Activated naive CD4-positive, alpha-beta T cell treated with anti-CD3 and anti-CD28 coated beads, Interleukin-2, amount 50 U/mL, for 24 hours (primary cell): ENCODE measurements at regions not wholly inside any gene's neighbourhood (a gene's known extent, or its start where the extent isn't known, plus 50 kb on each side); places are given as distances from the start of the nearest gene placed in this dataset.
"Not testable (repeated sequence)": the region's sequence is repeated elsewhere in the genome, so short reads cannot be mapped to it uniquely, and the experiment has no call there.

Experiments
- H3K27ac Mint-ChIP-seq: one replicate; pipeline ENCODE4 v1.8.0; 2021; ENCODE audit warnings: mild to moderate bottlenecking, mixed read lengths
- H3K27me3 Mint-ChIP-seq: one replicate; pipeline ENCODE4 v1.8.0; 2021; ENCODE audit warnings: mixed read lengths
- H3K36me3 Mint-ChIP-seq: one replicate; pipeline ENCODE4 v1.8.0; 2021; ENCODE audit warnings: mixed read lengths
- H3K4me1 Mint-ChIP-seq: one replicate; pipeline ENCODE4 v1.8.0; 2021; ENCODE audit warnings: mixed read lengths
- H3K4me3 Mint-ChIP-seq: one replicate; pipeline ENCODE4 v1.8.0; 2021; ENCODE audit warnings: mild to moderate bottlenecking, mixed read lengths
- H3K9me3 Mint-ChIP-seq: one replicate; pipeline ENCODE4 v1.8.0; 2021; ENCODE audit warnings: mixed read lengths

GRCh38 chr13:84812078-84812477 lies 929.8 kb upstream of the SLITRK1 start:
- no peaks in the 10 kb centered on the region for H3K4me1 Mint-ChIP-seq

GRCh38 chr13:84810781-84811180 lies 928.5 kb upstream of the SLITRK1 start:
- Mint-ChIP-seq H3K4me1 (no peaks in the 10 kb centered on the region), H3K4me3 (no peak overlapping the region), H3K36me3 (no peaks in the 10 kb centered on the region)

More at GRCh38 chr13:84812078-84812477, 929.8 kb upstream of the SLITRK1 start:
- Mint-ChIP-seq H3K27me3 (no peaks in the 10 kb centered on the region), H3K27ac (no peak overlapping the region), H3K36me3 (no peaks in the 10 kb centered on the region), H3K9me3 (peaks cover 10% of the 10 kb centered on the region), H3K4me3 (no peak overlapping the region)

GRCh38 chr13:84802073-84802472 lies 919.8 kb upstream of the SLITRK1 start:
- Mint-ChIP-seq H3K9me3 (peaks cover 6% of the 10 kb centered on the region), H3K4me3 (no peak overlapping the region), H3K27me3 (no peaks in the 10 kb centered on the region), H3K4me1 (no peaks in the 10 kb centered on the region), H3K27ac (no peak overlapping the region), H3K36me3 (no peaks in the 10 kb centered on the region)

More at GRCh38 chr13:84810781-84811180, 928.5 kb upstream of the SLITRK1 start:
- no peaks in the 10 kb centered on the region for H3K27me3 Mint-ChIP-seq
- no peak overlapping the region for H3K27ac Mint-ChIP-seq
- peaks cover 10% of the 10 kb centered on the region for H3K9me3 Mint-ChIP-seq

- peaks cover 20% of the 10 kb centered on the region for H3K9me3 Mint-ChIP-seq
- H3K27ac Mint-ChIP-seq: no peak overlapping the region
- no peak overlapping the region for H3K4me3 Mint-ChIP-seq
- H3K27me3 Mint-ChIP-seq: no peaks in the 10 kb centered on the region
- H3K36me3 Mint-ChIP-seq: no peaks in the 10 kb centered on the region
- no peaks in the 10 kb centered on the region for H3K4me1 Mint-ChIP-seq
These were observed 902.3 kb upstream of the SLITRK1 start for GRCh38 chr13:84784443-84785153.

- Mint-ChIP-seq H3K4me1 (no peaks in the 10 kb centered on the region), H3K27ac (no peak overlapping the region), H3K36me3 (no peaks in the 10 kb centered on the region), H3K27me3 (no peaks in the 10 kb centered on the region), H3K9me3 (peaks cover 5% of the 10 kb centered on the region), H3K4me3 (no peak overlapping the region)
These were observed 895.0 kb upstream of the SLITRK1 start for GRCh38 chr13:84777316-84777715.

GRCh38 chr13:84776593-84776992 lies 894.3 kb upstream of the SLITRK1 start:
- H3K4me1 Mint-ChIP-seq: no peaks in the 10 kb centered on the region
- H3K9me3 Mint-ChIP-seq: peaks cover 5% of the 10 kb centered on the region
- H3K36me3 Mint-ChIP-seq: no peaks in the 10 kb centered on the region
- H3K27me3 Mint-ChIP-seq: no peaks in the 10 kb centered on the region
- H3K4me3 Mint-ChIP-seq: no peak overlapping the region
- no peak overlapping the region for H3K27ac Mint-ChIP-seq

- H3K4me1 Mint-ChIP-seq, H3K36me3 Mint-ChIP-seq, H3K4me3 Mint-ChIP-seq, H3K9me3 Mint-ChIP-seq, H3K27me3 Mint-ChIP-seq, H3K27ac Mint-ChIP-seq: not testable (repeated sequence)
These were observed 893.6 kb upstream of the SLITRK1 start for GRCh38 chr13:84775920-84776319.

GRCh38 chr13:84774111-84774510 lies 891.8 kb upstream of the SLITRK1 start:
- Mint-ChIP-seq H3K4me1 (no peaks in the 10 kb centered on the region), H3K27me3 (no peaks in the 10 kb centered on the region), H3K36me3 (no peaks in the 10 kb centered on the region), H3K9me3 (no peaks in the 10 kb centered on the region), H3K27ac (no peak overlapping the region), H3K4me3 (no peak overlapping the region)

GRCh38 chr13:84760956-84761355 lies 878.7 kb upstream of the SLITRK1 start:
- no peak overlapping the region for H3K27ac Mint-ChIP-seq
- no peaks in the 10 kb centered on the region for H3K36me3 Mint-ChIP-seq
- no peak overlapping the region for H3K4me3 Mint-ChIP-seq
- no peaks in the 10 kb centered on the region for H3K4me1 Mint-ChIP-seq
- no peaks in the 10 kb centered on the region for H3K9me3 Mint-ChIP-seq
- H3K27me3 Mint-ChIP-seq: no peaks in the 10 kb centered on the region

GRCh38 chr13:84749126-84749525 lies 866.9 kb upstream of the SLITRK1 start:
- no peak overlapping the region for H3K4me3 Mint-ChIP-seq
- no peaks in the 10 kb centered on the region for H3K4me1 Mint-ChIP-seq
- H3K9me3 Mint-ChIP-seq: no peaks in the 10 kb centered on the region
- H3K27ac Mint-ChIP-seq: no peak overlapping the region
- no peaks in the 10 kb centered on the region for H3K36me3 Mint-ChIP-seq
- H3K27me3 Mint-ChIP-seq: no peaks in the 10 kb centered on the region

- Mint-ChIP-seq H3K4me1 (no peaks in the 10 kb centered on the region), H3K27ac (no peak overlapping the region)
These were observed 862.8 kb upstream of the SLITRK1 start for GRCh38 chr13:84745051-84745551.

GRCh38 chr13:84744203-84744602 lies 861.9 kb upstream of the SLITRK1 start:
- Mint-ChIP-seq H3K27ac (no peak overlapping the region), H3K4me3 (no peak overlapping the region), H3K9me3 (no peaks in the 10 kb centered on the region), H3K4me1 (no peaks in the 10 kb centered on the region), H3K27me3 (no peaks in the 10 kb centered on the region), H3K36me3 (no peaks in the 10 kb centered on the region)

More at GRCh38 chr13:84745051-84745551, 862.8 kb upstream of the SLITRK1 start:
- Mint-ChIP-seq H3K4me3 (no peak overlapping the region), H3K36me3 (no peaks in the 10 kb centered on the region), H3K9me3 (no peaks in the 10 kb centered on the region), H3K27me3 (no peaks in the 10 kb centered on the region)

- H3K4me1 Mint-ChIP-seq: no peaks in the 10 kb centered on the region
These were observed 859.0 kb upstream of the SLITRK1 start for GRCh38 chr13:84741253-84741652.

GRCh38 chr13:84739021-84739420 lies 856.7 kb upstream of the SLITRK1 start:
- Mint-ChIP-seq H3K9me3 (no peaks in the 10 kb centered on the region), H3K27ac (no peak overlapping the region), H3K4me3 (no peak overlapping the region), H3K4me1 (no peaks in the 10 kb centered on the region), H3K36me3 (no peaks in the 10 kb centered on the region), H3K27me3 (no peaks in the 10 kb centered on the region)

More at GRCh38 chr13:84741253-84741652, 859.0 kb upstream of the SLITRK1 start:
- no peak overlapping the region for H3K4me3 Mint-ChIP-seq
- H3K27ac Mint-ChIP-seq: no peak overlapping the region
- H3K9me3 Mint-ChIP-seq: no peaks in the 10 kb centered on the region
- H3K27me3 Mint-ChIP-seq: no peaks in the 10 kb centered on the region
- no peaks in the 10 kb centered on the region for H3K36me3 Mint-ChIP-seq

- Mint-ChIP-seq H3K27me3 (no peaks in the 10 kb centered on the region), H3K4me3 (no peak overlapping the region), H3K27ac (no peak overlapping the region), H3K9me3 (no peaks in the 10 kb centered on the region), H3K36me3 (no peaks in the 10 kb centered on the region), H3K4me1 (no peaks in the 10 kb centered on the region)
These were observed 855.4 kb upstream of the SLITRK1 start for GRCh38 chr13:84737661-84738060.

- Mint-ChIP-seq H3K4me3 (no peak overlapping the region), H3K4me1 (no peaks in the 10 kb centered on the region), H3K27ac (no peak overlapping the region)
These were observed 848.1 kb upstream of the SLITRK1 start for GRCh38 chr13:84730376-84730775.

More at GRCh38 chr13:84730376-84730775, 848.1 kb upstream of the SLITRK1 start:
- Mint-ChIP-seq H3K9me3 (no peaks in the 10 kb centered on the region), H3K27me3 (no peaks in the 10 kb centered on the region), H3K36me3 (no peaks in the 10 kb centered on the region)
